Neural cell (in vitro differentiated cells): ENCODE measurements at regions not wholly inside any gene's neighbourhood (a gene's known extent, or its start where the extent isn't known, plus 50 kb on each side); places are given as distances from the start of the nearest gene placed in this dataset.

Experiments
- EZH2 ChIP-seq: fragments of 200-600, 300-800 bp; shearing (Covaris generic), sonication (generic); IDR thresholded peaks from 2 replicates; pipeline ENCODE4 v1.6.1; 2014; ENCODE audit warnings: antibody characterized with exemption, low read length, borderline replicate concordance, mild to moderate bottlenecking; ENCODE audit not compliant: insufficient read depth, poor library complexity, severe bottlenecking
- TF ChIP-seq, protein P1 (sequence below): fragments of 450-650 bp; IDR thresholded peaks from 2 replicates; pipeline ENCODE4 v1.5.1; 2014; ENCODE audit warnings: antibody characterized with exemption, mild to moderate bottlenecking, moderate library complexity; ENCODE audit not compliant: poor library complexity, severe bottlenecking

DNA sequence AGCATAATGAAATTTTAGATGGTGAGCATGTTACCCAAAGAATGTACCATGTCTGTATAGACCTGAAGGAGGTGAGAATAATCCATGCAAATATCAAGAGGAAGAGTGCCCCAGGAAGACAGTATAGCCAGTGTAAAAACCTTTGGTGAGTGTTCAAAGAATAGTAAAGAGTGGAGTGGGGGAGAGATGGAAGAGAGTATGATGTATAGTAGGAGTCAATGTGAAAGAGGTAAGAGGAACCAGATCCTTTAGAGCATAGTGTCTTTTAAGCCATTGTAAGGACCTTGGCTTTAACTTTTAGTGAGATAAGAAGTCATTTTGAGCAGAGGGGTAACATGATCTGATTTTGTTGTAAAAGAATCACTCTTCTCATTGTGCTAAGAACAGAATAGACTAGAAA, 1052.3 kb upstream of the ZEB2 start:
- TF ChIP-seq, protein P1, sequence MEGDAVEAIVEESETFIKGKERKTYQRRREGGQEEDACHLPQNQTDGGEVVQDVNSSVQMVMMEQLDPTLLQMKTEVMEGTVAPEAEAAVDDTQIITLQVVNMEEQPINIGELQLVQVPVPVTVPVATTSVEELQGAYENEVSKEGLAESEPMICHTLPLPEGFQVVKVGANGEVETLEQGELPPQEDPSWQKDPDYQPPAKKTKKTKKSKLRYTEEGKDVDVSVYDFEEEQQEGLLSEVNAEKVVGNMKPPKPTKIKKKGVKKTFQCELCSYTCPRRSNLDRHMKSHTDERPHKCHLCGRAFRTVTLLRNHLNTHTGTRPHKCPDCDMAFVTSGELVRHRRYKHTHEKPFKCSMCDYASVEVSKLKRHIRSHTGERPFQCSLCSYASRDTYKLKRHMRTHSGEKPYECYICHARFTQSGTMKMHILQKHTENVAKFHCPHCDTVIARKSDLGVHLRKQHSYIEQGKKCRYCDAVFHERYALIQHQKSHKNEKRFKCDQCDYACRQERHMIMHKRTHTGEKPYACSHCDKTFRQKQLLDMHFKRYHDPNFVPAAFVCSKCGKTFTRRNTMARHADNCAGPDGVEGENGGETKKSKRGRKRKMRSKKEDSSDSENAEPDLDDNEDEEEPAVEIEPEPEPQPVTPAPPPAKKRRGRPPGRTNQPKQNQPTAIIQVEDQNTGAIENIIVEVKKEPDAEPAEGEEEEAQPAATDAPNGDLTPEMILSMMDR, result no peak
- TF ChIP-seq EZH2, result no peak
